ENCODE measurements at regions not wholly inside any gene's neighbourhood (a gene's known extent, or its start where the extent isn't known, plus 50 kb on each side); places are given as distances from the start of the nearest gene placed in this dataset.
A peak's percentile ranks its signal among the peaks of the same experiment; 100 is the strongest.

DNA sequence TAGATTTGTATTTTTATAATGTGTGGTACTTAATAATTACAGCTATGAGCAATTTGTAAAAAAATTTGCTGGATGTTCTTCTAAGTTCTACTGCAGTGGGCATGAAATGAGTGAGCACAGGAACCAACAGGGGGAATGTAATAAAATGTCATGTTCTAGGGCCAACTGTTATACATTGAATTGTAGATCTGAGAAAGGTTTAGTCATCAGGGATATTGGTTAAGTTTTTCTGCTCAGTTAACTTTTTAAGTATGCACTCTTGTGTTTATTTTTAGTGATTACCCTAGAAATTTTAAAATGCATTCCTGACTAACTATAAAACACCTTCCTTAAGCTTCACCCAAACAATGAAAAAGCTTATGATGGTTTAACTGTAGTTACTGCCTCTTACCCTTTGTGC lies 101.8 kb downstream of the CAND1 start:
- no peak for DNase-seq (ENCODE audit: low spot score)

DNA sequence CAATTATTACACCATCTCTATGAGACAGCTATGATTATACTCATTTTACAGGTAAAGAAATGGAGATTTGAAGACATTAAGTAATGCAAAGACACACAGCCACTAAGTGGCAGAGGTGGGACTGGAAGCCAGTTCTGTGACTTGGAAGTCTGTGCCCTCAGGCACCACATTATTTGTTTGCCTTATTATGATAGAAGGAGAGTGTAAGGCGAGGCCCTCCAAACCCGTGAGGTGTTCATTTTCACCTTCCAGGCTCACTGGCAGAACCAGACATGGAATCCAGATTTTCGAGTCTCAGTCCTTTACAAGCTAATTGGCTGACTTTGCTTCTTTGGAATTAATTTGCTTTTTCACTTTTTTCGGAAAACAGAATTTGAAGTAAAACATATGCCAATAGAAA lies 107.9 kb downstream of the CAND1 start:
- no peak for DNase-seq (ENCODE audit: low spot score)

DNA sequence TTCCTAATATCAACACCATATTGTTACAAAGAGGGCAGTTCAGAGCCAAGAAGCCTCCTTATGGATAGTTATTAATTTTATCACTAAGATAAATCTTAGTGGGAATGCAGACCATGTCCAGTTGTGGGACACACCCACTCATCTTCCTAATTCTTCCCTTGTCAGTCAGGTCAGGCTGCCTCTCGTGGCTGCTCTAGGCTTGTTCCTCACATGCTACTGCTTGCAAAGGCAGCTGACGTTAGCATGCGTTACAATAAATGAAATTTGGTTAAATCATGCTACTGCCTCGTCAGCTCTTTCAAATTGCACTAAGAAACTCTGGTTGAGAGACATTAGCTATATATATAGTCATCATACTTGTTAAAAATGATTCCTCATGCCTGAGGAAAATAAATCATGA lies 108.4 kb downstream of the CAND1 start:
- DNase-seq (ENCODE audit: low spot score): no peak

DNA sequence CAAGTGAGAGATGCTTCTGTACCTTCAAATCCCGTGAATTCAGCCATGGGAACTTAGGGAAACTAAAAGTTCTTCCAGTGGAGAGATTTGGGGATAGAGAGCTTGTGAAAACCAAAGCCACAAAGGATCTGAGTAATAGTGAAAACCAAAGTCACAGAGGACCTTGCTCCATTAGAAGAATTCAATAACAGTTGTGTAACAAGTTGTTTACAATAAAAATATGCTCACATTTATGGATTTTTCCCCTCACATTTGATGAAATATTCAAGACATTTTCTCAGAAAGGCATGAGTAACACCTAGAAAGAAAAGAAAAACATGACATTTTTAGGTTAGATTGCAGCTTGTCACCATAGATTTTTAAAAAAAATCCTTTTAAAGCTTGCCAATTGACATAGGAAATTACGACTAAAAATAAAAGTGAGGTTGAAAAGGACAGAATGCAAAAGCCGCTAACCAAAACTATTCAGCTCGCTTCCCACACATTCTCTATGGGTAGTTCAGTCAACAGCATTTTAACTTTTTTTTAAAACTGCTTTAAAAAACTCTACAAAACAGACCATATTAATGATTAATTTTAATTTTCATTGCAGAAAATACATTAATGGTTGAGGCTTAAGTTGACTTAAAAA lies 113.2 kb downstream of the CAND1 start:
- DNase-seq (ENCODE audit: low spot score): no peak

DNA sequence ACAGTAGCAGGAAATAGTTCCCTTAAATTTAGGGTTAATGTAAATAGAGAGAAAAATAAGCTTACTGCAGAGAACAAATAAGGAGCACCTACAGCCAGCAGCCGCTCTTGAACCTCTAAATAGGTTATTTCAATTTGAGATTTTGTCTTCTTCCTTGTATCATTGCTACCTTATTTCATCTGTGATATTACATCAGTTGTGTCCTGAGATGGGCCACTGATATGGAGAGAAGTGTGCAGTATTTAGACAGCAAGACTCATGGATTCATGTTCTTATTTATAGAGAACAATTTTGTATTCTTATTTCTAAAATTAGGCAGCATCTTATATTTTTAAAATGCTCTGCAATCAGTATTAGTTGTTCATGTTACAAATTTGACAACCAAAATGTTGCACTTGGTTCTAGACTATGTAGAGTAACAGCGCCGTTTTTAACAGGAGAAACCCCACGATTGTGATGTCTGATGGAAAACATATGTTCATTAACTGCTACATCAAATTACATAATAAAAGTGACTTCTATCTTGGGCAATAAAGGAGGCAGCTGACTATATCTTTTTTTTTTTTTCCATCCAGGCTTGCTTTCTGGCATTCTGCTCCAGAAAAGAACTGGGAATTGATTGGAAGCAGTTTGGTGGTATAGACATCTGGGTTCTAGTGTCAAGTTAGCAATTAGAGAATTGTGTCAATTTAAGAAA lies 117.9 kb downstream of the CAND1 start:
- no peak for DNase-seq (ENCODE audit: low spot score)

DNA sequence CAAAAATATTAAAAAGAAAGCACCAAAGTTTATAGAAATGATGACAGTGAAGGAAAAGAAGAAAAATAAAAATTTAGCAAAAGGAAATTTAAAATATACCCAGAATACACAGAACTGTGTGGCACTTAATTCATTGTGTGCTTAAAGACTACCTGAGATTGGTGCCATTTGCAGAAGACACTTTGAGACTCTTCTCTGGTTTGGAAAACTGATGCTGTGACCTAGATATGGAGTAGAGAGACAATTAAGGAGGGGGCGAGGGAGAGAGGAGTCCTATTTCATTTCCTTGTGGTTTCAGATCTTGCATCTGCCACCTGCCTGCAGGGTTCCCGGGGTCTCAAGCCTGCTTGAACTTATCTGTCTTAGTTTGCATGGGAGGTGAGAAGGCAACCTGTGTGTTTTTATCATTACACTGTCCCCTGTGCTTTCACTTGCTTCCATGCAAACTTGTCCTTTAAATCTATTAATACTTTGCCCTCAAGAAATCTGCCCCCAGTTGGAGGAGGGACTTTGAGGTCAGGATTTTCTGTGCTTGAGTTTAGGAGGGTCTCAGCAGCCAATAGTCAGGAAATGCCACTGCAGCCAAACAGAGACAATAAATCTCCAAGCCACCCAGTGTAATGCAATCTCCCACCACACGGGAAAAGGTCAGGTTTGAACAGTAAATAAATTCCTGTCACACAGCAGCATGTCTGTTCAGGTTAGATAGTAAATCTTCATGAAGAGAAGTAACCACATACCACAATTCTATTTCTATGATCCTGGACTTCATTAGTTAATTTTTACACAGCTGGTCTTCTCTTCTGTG lies 119.4 kb downstream of the CAND1 start:
- peak; percentile 47 for DNase-seq (ENCODE audit: low spot score)

DNA sequence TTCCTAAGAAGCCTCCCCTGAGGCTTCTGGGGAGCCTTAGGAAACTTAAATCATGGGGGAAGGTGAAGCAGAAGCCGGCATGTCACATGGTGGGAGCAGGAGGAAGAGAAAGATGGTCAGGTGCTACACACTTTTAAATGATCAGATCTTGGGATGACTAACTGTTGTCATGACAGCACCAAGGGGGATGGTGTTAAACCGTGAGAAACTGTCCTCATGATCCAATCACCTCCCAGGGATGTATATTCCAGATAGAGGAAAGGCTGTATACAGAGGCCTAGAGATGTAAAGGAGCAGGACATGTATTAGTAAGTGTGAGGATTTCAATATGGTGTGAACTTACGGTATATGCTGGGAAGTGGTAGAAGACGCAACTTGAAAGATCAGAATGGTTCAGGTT lies 121.1 kb downstream of the CAND1 start:
- DNase-seq (ENCODE audit: low spot score): no peak

DNA sequence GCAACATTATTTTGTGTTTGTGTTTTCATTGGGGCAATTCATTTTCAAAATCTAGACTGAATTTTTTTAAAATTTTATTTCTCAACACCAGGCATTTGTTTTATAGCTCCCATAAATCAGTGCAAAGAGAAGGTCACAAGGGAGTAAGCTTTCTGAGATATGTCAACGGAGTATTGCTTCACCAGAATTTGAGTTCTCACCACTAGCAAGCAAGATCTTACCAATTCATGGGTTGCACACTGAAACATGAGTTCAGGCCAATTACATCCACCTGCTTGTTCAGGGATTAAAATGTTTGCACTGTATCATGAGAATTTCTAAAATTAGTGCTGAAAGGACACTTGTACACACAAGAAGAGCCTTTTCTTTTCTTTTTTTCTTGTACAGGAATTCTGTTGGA lies 121.9 kb downstream of the CAND1 start:
- peak; percentile 17 for DNase-seq (ENCODE audit: low spot score)

DNA sequence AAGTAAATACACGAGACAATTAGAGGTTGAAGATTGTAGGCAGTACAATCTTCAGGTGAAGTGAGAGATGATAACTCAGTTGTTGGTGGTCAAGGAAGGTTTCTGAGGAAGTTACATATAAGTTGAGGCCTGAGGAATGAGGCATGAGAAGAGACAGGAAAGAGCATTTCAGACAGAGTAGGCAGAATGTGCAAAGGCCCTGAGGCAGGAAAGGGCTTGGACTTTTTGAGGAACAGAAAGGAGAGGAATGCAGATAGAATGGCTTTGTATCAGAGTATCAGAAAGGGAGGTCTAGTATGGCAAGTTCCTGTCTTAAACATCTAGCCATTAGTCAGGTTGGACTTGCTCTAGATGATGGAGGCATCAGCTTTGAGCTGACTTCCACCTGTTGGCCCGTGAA lies 122.5 kb downstream of the CAND1 start:
- DNase-seq (ENCODE audit: low spot score): no peak

DNA sequence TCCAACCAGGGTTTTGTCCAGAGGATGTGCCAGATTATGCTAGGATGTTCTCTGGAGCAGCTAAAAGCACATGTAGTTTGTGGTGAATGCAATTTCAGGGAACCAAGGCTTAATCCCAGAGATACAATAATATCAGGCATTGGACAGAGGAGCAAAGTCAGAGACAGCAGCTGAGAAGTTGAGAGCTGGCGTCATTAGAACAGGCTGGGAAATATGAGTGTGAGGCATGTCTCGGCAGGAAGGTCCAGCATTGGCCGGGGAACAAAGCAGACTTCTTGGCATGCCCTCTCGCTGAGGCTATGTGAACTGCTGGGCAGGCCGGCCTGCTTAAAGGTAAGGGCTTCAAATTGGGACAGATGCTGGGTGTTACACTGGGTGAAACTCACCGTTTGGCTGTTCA lies 125.4 kb downstream of the CAND1 start:
- DNase-seq (ENCODE audit: low spot score): no peak

DNA sequence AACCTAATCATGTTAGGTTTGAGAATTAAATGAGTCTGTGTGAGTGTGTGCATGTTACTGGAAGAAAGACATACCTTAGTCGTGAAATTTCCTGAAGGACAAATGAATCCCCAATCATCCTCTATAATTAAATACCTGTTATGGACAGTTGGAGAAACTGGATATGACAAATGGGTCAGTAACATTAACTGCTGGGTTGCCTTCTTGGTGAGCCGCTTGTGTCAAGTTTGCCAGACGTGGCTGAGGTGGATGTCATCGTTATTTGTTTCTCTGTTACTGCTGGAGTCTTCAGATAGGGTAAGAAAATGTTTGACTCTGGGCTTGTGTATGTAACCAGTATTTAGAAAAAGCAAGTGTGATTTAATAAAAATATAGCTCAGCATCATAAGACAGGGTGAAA lies 131.6 kb downstream of the CAND1 start:
- DNase-seq (ENCODE audit: low spot score): no peak

DNA sequence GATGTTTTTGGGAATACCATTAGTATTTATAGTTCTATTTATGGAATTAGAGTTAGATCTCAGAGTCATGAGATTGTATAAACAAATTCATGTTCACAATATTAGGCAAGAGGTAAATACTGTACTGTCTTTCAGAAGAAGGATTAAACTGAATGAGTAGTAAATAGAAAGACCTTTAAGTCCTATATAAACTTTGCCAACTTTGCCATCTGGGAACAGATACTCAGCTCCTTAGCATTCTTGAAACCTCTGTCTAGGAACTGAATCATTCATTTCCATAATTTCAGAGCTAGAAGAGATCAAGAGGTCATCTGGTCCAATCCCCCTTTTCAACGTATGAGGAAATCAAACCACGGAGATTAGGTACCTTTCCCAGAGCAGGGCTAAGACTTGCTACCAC lies 141.1 kb downstream of the CAND1 start:
- DNase-seq (ENCODE audit: low spot score): no peak

DNA sequence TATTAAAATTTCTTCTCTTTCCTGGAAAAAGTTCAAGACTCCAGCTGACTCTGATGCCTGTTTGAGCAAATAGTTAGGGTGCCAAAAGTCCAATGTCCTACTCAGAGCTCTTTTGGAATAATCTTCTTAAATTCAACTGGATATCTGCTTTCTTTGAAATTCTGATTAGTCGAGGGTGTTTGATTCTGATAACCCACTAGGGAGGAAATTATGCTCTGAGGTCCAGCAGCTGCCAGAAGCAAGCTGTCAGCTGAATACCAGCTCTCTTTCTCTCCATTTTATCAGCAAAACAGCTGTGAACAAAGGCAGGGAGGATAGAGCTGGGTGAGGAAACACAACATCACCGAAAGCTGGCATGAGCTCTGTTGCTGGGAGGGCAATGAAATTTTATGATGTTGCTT lies 141.5 kb downstream of the CAND1 start:
- no peak for DNase-seq (ENCODE audit: low spot score)

DNA sequence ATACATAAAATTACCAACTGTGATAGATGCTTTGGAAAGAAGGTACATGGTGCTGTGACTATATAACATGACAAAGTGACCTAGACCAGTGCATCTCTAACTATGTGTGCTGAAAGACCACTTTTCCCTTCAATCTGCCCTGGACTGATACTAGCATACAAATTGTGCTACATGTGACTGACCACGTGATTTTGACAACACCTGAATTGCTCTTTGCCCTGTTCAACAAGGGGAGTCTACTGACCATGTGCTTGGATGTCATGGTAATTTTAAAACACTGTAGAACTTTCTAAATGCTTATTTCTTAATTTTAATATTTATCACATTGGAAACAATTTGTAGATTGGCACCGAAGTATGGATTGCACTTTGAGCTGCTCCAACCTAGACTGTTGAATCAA lies 142.4 kb downstream of the CAND1 start:
- DNase-seq (ENCODE audit: low spot score): no peak

DNA sequence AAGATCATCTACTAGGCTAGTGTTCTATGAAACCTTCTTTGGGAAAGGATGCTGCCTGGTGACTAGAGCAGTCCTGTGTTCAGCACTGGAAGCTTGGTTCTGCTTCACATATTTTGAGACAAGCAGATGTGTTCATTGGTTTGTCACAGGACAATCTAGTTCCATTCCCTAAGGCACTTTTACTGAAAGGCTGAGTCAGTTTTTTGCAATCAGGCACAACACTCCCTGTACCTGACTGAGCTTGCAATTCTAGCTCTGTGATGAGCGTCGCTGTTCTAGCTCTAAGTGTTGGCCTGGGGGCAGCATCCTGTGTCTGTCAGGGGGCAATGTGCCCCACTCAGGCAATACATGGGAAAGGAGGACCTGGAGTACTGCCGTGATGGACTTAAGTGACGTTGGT lies 144.4 kb downstream of the CAND1 start:
- no peak for DNase-seq (ENCODE audit: low spot score)

DNA sequence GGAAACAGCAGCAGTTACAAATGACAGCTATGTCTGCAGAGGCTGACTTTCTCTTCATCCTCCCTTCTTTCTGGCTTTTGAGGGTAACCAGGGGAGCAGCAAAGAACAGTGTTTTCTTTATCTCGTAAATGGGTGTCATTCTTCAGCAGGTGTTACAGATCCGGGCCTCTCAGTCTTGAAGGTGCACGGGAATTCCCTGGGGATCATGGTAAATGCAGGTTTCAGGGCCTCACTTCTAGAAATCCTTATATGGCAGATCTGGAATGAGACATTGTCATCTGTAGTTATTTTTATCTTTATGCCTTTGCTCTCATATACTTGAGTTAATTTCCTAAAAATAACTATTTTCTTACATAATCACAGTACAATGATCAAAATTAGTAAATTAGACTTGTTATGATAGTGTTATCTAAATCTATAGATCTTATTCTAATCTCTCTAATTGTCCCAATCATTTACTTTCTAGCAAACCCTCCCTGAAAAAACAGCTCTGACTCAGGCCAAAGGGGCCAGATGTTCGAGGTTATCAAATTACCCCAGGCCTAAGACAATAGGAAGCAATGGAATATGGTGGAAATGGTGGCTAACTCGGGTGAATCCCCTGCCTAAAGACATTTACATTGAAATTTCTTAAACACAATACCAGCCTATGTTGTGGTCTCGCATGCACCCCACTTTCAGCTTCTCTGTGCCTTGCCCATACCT lies 145.0 kb downstream of the CAND1 start:
- no peak for DNase-seq (ENCODE audit: low spot score)

DNA sequence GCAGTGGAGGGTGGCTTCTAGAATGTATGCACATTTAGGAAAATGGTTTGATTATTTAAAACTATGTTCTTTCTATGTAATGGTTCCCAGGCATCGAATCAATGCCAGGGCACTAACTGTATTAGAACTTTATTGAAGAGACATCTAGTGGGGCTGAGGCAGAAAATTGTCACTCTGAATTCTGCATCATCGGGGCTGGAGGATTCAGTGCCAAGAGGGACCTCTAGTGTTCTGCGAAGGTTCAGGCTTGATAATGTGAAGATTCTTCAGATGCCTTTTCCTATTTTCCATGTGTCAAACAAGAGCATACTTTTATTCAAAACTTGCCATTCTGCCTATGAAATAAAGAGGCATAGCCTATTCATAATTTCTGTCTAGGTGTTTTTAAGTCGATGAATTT lies 146.3 kb downstream of the CAND1 start:
- DNase-seq (ENCODE audit: low spot score): peak; percentile 30

DNA sequence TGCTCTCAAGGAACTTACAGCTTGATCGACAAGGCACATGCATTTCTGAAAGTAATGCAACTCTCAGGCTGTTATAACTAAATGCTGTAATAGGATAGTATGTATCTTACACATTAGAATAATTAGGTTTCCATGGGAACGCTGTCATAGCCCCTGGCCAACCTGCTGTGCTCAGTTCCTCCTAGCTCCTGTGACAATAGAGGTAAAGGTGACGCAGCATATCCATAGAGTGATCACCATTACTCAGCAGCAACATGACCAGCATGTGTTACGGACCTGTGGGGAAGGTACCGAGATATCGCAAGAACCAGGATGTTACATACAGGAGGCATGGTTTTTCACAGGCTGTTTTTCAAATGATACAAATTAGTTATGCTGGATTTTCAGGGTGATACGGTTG lies 150.7 kb downstream of the CAND1 start:
- no peak for DNase-seq (ENCODE audit: low spot score)

DNA sequence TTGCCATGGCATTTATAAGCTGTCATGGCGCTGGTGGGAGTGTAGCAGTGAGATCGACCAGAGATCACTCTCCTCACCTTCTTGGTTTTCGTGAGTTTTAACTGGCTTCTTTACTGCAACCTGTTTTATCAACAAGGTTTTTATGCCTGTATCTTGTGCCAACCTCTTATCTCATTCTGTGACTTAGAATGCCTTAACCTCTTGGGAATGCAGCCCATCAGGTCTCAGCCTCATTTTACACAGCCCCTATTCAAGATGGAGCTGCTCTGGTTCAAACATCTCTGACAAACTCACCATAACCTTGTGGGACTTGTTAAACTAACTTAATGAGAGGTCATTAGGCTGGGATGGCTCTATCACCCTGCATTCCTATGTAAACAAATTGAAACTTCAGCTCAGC lies 151.3 kb downstream of the CAND1 start:
- no peak for DNase-seq (ENCODE audit: low spot score)

DNA sequence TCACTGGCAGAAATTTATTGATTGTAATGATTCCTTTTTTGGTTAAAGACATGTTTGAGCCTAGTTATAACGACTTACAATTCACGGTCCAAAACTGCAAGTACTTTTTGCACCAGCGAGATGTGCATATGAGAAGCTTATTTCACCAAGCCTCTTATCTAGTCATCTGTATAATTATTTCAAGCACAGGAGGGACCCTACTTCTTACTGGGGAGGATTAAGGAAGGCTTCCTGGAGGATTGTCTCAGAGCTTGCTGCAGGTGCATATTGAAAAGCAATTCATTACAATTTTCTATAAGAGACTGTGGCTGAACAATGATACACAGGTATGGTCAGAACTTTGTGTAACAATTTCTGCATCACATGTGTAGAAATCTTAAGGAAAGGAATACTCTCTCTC lies 152.9 kb downstream of the CAND1 start:
- DNase-seq (ENCODE audit: low spot score): no peak

DNA sequence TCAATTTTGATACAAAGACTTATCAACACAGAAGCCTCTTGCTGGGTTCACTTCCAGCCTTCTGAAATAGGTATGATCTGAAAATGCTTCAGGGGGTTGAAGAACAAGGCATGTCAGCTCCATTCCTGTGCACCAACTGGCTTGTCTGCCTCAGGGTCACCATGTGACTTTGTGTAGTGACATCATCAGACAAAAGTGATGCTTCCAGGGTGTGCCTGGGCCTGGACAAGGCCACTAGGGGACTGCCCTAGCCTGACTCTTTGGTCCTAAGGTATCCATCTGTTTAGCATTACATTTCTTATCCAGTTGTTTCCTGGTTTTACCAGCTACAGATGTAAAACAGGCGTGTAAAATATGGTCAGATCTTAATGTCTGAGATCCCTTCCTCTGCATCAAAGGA lies 155.6 kb downstream of the CAND1 start:
- no peak for DNase-seq (ENCODE audit: low spot score)

DNA sequence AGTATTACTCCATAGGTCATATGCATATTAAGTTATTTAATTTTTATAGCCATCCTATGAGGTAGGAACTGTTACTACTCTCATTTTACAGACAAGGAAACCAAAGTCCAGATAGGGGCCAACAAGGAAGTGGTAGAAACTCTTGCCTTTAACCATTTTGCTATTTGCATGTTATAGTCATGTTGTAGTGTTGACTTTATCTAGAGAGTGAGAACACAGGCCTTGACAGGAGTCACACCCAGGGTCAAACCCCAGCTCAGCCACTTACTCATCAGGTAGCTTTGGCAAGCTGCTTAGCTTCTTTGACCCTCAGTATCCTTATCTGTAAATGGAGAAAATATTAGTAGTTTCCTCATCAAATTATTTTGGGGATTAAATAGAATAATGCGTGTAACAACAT lies 156.2 kb downstream of the CAND1 start:
- no peak for DNase-seq (ENCODE audit: low spot score)

DNA sequence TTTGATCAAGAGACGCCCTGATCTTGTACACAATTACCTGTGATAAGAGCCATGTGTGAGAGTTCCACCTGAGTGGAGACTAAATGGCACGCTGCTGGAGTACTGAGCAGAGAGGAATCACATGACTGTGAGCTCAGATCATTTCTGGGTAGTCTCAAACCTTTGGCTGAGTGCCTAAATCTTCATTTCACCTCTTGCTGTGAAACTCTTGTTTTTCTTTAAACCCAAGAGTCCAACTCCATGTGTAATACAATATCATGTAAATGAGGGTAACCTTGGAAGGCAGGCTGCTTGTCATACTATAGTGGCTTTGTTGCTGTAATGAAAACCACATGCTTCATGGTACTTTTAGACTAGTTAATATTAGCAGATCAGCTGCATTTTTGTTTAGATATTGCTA lies 156.9 kb downstream of the CAND1 start:
- no peak for DNase-seq (ENCODE audit: low spot score)
